ENCODE measurements at regions not wholly inside any gene's neighbourhood (a gene's known extent, or its start where the extent isn't known, plus 50 kb on each side); places are given as distances from the start of the nearest gene placed in this dataset.
"Not testable (repeated sequence)": the region's sequence is repeated elsewhere in the genome, so short reads cannot be mapped to it uniquely, and the experiment has no call there.

DNA sequence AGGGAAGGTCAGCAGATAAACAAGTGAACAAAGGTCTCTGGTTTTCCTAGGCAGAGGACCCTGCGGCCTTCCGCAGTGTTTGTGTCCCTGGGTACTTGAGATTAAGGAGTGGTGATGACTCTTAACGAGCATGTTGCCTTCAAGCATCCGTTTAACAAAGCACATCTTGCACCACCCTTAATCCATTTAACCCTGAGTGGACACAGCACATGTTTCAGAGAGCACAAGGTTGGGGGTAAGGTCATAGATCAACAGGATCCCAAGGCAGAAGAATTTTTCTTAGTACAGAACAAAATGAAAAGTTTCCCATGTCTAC lies 966.4 kb upstream of the DEFB115 start:
- H3K4me1 ChIP-seq (ENCODE audit: control insufficient read depth in 2 of 2, insufficient read depth in 2 of 2, low read length in 1 of 2); H3K9me3 ChIP-seq (ENCODE audit: control insufficient read depth in 2 of 2, insufficient read depth in 1 of 2, low read depth in 1 of 2, low read length in 1 of 2); H3K27me3 ChIP-seq (ENCODE audit: control insufficient read depth in 1 of 2, insufficient read depth in 2 of 2, low read length in 2 of 2); H3K4me3 ChIP-seq (ENCODE audit: low read depth in 1 of 2, low read length in 2 of 2); H3K36me3 ChIP-seq (ENCODE audit: control insufficient read depth in 2 of 2, insufficient read depth in 2 of 2, low read length in 1 of 2); H3K27ac ChIP-seq (ENCODE audit: low read depth in 2 of 2, low read length in 1 of 2): not testable (repeated sequence)
- 19 to 34% methylated on average over 2 of the region's 4 CpGs for WGBS, 2 donors

DNA sequence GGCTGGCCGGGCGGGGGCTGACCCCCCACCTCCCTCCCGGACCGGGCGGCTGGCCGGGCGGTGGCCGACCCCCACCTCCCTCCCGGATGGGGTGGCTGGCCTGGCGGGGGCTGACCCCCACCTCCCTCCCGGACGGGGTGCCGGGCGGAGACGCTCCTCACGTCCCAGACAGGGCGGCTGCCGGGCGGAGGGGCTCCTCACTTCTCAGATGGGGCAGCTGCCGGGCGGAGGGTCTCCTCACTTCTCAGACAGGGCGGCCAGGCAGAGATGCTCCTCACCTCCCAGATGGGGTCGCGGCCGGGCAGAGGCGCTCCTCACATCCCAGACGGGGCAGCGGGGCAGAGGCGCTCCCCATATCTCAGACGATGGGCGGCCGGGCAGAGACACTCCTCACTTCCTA lies 965.8 kb upstream of the DEFB115 start:
- H3K27me3 ChIP-seq (ENCODE audit: control insufficient read depth in 1 of 2, insufficient read depth in 2 of 2, low read length in 2 of 2); H3K4me3 ChIP-seq (ENCODE audit: low read depth in 1 of 2, low read length in 2 of 2); H3K4me1 ChIP-seq (ENCODE audit: control insufficient read depth in 2 of 2, insufficient read depth in 2 of 2, low read length in 1 of 2); H3K36me3 ChIP-seq (ENCODE audit: control insufficient read depth in 2 of 2, insufficient read depth in 2 of 2, low read length in 1 of 2); H3K9me3 ChIP-seq (ENCODE audit: control insufficient read depth in 2 of 2, insufficient read depth in 1 of 2, low read depth in 1 of 2, low read length in 1 of 2); H3K27ac ChIP-seq (ENCODE audit: low read depth in 2 of 2, low read length in 1 of 2): not testable (repeated sequence)
- 95 to 97% methylated on average over 19 to 32 of the region's 32 CpGs for WGBS, 2 donors

DNA sequence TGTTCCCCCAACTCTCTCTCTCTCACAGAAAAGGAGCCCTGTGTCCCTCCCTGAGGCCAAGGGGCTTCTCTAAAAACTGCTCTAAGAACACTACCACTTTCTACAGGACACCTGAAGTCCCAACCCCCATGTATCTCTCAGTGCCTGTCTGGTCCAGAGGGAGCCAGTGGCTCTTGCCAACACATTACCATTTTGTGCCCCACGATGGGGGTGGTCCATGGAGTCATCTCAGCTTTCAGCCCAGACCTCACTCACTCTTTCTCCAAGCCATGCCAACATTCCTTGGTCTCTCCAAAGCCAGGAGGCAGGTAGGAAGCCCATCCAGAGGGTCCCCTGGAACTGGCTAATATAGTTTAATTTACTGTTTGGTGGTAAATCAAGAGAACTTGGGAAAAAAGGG lies 962.1 kb upstream of the DEFB115 start:
- H3K4me3 ChIP-seq (ENCODE audit: low read depth in 1 of 2, low read length in 2 of 2); H3K27ac ChIP-seq (ENCODE audit: low read depth in 2 of 2, low read length in 1 of 2); H3K27me3 ChIP-seq (ENCODE audit: control insufficient read depth in 1 of 2, insufficient read depth in 2 of 2, low read length in 2 of 2); H3K9me3 ChIP-seq (ENCODE audit: control insufficient read depth in 2 of 2, insufficient read depth in 1 of 2, low read depth in 1 of 2, low read length in 1 of 2); H3K4me1 ChIP-seq (ENCODE audit: control insufficient read depth in 2 of 2, insufficient read depth in 2 of 2, low read length in 1 of 2); H3K36me3 ChIP-seq (ENCODE audit: control insufficient read depth in 2 of 2, insufficient read depth in 2 of 2, low read length in 1 of 2): not testable (repeated sequence)
- WGBS, 2 donors: 39 to 47% methylated on average over 1 of the region's 1 CpG

DNA sequence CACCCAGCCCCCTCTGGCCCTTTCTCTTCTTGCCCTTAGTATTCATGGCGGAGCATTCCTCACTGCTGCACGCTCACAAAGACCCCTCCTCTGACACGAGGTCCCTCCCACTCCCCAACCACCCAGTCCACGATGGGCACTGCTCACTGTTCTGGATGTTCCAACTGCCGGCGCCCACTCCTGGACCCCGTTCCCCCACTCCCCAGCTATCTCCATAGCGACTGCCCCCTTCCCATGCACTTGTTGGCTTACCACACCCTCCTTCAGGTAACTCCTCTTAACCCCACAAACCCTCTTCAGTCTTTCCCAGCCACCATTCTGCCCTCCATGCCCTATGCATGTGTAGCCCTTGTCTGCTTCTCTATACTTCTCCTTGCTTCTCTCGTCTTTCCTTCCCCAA lies 961.5 kb upstream of the DEFB115 start:
- 84 to 87% methylated on average over 5 of the region's 9 CpGs for WGBS, 2 donors

DNA sequence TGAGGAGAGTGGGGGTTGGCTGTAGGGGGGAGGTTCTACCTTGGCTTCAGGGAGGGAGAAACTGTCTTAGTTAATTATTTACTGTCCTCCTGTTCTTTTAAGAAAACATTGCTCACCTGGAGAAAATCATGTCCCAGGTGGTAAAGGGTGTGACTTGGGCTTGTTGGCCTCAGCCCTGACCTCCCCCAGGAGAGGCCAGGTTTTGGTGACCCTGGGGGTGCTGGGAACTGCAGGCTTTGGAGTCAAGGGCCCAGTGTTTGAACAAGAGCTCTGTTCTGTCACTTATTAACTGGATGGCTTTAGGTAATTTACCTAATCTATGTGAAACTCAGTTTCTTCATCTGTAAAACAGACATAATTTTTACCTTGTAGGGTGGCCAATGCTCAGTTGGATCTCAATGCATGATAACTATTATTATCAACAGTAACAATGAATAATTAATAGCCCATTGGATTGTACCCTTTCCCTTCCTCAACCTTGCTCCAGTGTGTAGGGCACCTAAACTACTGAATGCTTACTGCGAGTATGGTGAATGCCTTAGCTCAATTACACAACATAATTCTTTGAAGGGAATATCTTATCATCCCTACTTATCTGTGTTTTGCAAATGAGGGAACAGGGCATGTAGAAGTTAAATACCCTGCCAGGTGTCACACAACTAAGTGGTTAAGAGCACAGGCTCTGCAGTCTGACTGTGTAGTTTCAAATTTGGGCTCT lies 959.4 kb upstream of the DEFB115 start:
- WGBS, 2 donors: 95 to 96% methylated on average over 1 of the region's 1 CpG
- not testable (repeated sequence) for H3K27me3 ChIP-seq (ENCODE audit: control insufficient read depth in 1 of 2, insufficient read depth in 2 of 2, low read length in 2 of 2); H3K36me3 ChIP-seq (ENCODE audit: control insufficient read depth in 2 of 2, insufficient read depth in 2 of 2, low read length in 1 of 2); H3K4me1 ChIP-seq (ENCODE audit: control insufficient read depth in 2 of 2, insufficient read depth in 2 of 2, low read length in 1 of 2); H3K4me3 ChIP-seq (ENCODE audit: low read depth in 1 of 2, low read length in 2 of 2); H3K9me3 ChIP-seq (ENCODE audit: control insufficient read depth in 2 of 2, insufficient read depth in 1 of 2, low read depth in 1 of 2, low read length in 1 of 2); H3K27ac ChIP-seq (ENCODE audit: low read depth in 2 of 2, low read length in 1 of 2)

More for the DNA sequence above, 961.5 kb upstream of the DEFB115 start:
- not testable (repeated sequence) for H3K27me3 ChIP-seq (ENCODE audit: control insufficient read depth in 1 of 2, insufficient read depth in 2 of 2, low read length in 2 of 2); H3K4me1 ChIP-seq (ENCODE audit: control insufficient read depth in 2 of 2, insufficient read depth in 2 of 2, low read length in 1 of 2); H3K9me3 ChIP-seq (ENCODE audit: control insufficient read depth in 2 of 2, insufficient read depth in 1 of 2, low read depth in 1 of 2, low read length in 1 of 2); H3K27ac ChIP-seq (ENCODE audit: low read depth in 2 of 2, low read length in 1 of 2); H3K36me3 ChIP-seq (ENCODE audit: control insufficient read depth in 2 of 2, insufficient read depth in 2 of 2, low read length in 1 of 2); H3K4me3 ChIP-seq (ENCODE audit: low read depth in 1 of 2, low read length in 2 of 2)

DNA sequence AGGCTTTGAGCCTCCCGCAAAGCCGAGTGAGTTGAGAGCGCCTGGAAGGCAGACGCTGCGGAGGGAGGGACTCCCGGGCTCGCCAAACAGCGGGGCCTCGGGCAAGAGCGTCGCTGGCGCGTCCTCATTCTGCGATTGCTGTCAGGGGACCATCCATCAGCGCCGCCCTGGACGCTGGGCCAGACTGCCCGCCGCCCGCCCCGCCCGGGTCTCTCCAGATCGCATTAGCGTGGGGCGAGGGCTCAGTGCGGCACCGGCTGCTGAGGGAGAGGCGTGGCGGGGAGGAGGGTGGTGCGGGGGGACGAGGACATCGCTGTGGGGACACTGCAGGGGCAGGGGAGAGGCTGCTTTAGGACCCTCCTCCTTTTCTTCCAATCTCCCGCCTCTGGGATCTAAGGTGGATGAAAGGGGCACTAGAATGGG lies 957.2 kb upstream of the DEFB115 start:
- H3K9me3 ChIP-seq (ENCODE audit: control insufficient read depth in 2 of 2, insufficient read depth in 1 of 2, low read depth in 1 of 2, low read length in 1 of 2); H3K27me3 ChIP-seq (ENCODE audit: control insufficient read depth in 1 of 2, insufficient read depth in 2 of 2, low read length in 2 of 2); H3K27ac ChIP-seq (ENCODE audit: low read depth in 2 of 2, low read length in 1 of 2); H3K4me3 ChIP-seq (ENCODE audit: low read depth in 1 of 2, low read length in 2 of 2); H3K36me3 ChIP-seq (ENCODE audit: control insufficient read depth in 2 of 2, insufficient read depth in 2 of 2, low read length in 1 of 2); H3K4me1 ChIP-seq (ENCODE audit: control insufficient read depth in 2 of 2, insufficient read depth in 2 of 2, low read length in 1 of 2): not testable (repeated sequence)
- WGBS, 2 donors: 7 to 20% methylated on average over 33 of the region's 33 CpGs

DNA sequence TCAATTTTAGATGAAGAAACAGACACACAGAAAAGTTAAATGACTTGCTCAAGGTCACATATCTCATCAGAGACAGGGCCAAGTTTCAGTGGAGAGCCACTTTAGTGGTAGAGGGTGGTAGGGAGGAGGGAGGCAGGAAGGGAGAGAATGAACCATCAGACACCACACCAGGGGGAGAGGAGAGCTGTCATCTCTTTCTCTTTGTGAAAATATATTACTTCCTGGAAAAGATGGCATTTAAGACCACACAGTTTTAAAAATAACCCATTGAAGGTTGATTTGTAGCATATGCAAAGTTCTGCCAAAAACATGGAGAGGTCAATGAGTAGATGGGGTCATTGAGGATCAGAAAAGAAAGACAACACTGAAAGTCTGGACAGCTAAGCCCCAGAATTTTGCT lies 954.7 kb upstream of the DEFB115 start:
- not testable (repeated sequence) for H3K27me3 ChIP-seq (ENCODE audit: control insufficient read depth in 1 of 2, insufficient read depth in 2 of 2, low read length in 2 of 2); H3K36me3 ChIP-seq (ENCODE audit: control insufficient read depth in 2 of 2, insufficient read depth in 2 of 2, low read length in 1 of 2); H3K4me3 ChIP-seq (ENCODE audit: low read depth in 1 of 2, low read length in 2 of 2); H3K27ac ChIP-seq (ENCODE audit: low read depth in 2 of 2, low read length in 1 of 2); H3K9me3 ChIP-seq (ENCODE audit: control insufficient read depth in 2 of 2, insufficient read depth in 1 of 2, low read depth in 1 of 2, low read length in 1 of 2); H3K4me1 ChIP-seq (ENCODE audit: control insufficient read depth in 2 of 2, insufficient read depth in 2 of 2, low read length in 1 of 2)

DNA sequence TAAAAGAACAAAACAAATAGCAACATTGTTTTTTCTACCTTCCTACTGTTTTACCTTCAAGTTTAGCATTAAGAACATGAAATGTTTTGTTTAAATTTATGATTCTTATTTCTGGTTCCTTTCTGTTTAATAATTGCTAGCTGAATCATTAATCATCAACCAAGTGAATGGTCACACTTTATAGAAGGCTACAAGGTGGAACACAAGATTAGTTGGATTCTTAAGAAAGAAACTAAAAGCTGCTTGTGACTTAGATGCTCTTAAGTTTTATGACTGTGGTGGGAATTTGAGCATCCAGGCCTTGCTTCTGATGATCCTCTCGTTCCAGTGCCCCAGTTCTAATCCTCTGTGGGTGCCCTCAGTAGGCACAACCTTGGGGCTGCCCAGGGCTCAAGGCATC lies 947.5 kb upstream of the DEFB115 start:
- not testable (repeated sequence) for H3K27ac ChIP-seq (ENCODE audit: low read depth in 2 of 2, low read length in 1 of 2); H3K4me3 ChIP-seq (ENCODE audit: low read depth in 1 of 2, low read length in 2 of 2); H3K27me3 ChIP-seq (ENCODE audit: control insufficient read depth in 1 of 2, insufficient read depth in 2 of 2, low read length in 2 of 2); H3K4me1 ChIP-seq (ENCODE audit: control insufficient read depth in 2 of 2, insufficient read depth in 2 of 2, low read length in 1 of 2); H3K36me3 ChIP-seq (ENCODE audit: control insufficient read depth in 2 of 2, insufficient read depth in 2 of 2, low read length in 1 of 2); H3K9me3 ChIP-seq (ENCODE audit: control insufficient read depth in 2 of 2, insufficient read depth in 1 of 2, low read depth in 1 of 2, low read length in 1 of 2)
- WGBS, 2 donors: 40 to 48% methylated on average over 1 of the region's 1 CpG

DNA sequence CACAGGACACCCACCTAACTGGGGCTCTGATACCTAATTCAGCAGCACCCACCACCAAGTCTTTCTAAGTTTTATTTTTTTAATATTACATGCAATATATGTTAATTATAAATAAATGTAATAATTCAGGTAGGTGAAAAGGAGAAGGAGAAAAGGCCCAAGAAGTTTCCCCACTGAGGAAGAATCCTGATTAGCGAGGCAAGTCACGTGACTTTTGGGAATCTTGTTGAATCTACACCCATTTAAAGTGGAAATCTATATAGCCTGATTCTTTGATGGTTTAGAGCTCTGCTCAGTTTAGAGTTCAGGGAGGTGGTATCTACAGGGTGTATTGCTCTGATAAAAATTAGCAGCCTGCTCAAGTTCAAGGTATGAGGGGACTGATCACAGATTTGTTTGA lies 947.1 kb upstream of the DEFB115 start:
- H3K27ac ChIP-seq (ENCODE audit: low read depth in 2 of 2, low read length in 1 of 2); H3K36me3 ChIP-seq (ENCODE audit: control insufficient read depth in 2 of 2, insufficient read depth in 2 of 2, low read length in 1 of 2); H3K4me3 ChIP-seq (ENCODE audit: low read depth in 1 of 2, low read length in 2 of 2); H3K4me1 ChIP-seq (ENCODE audit: control insufficient read depth in 2 of 2, insufficient read depth in 2 of 2, low read length in 1 of 2); H3K27me3 ChIP-seq (ENCODE audit: control insufficient read depth in 1 of 2, insufficient read depth in 2 of 2, low read length in 2 of 2); H3K9me3 ChIP-seq (ENCODE audit: control insufficient read depth in 2 of 2, insufficient read depth in 1 of 2, low read depth in 1 of 2, low read length in 1 of 2): not testable (repeated sequence)
- 85 to 88% methylated on average over 2 of the region's 2 CpGs for WGBS, 2 donors

DNA sequence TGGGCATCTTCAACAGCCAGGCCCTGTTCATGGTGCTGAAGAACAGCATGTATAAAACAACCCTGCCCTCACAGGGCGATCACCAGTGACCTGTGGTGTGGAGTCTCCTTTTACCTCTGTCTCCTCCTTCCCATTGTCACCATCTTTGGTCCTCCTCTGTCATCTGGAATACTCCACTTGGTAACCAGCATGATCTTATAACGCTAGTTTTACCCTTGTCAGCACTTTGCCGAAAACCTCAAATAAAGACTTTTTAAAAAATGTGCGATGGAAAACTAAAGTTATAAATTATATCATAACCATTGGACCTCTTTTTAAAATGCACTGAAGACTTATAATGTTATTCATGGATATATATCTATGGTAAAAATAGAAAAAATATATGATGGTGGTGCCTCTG lies 945.2 kb upstream of the DEFB115 start:
- not testable (repeated sequence) for H3K27ac ChIP-seq (ENCODE audit: low read depth in 2 of 2, low read length in 1 of 2); H3K9me3 ChIP-seq (ENCODE audit: control insufficient read depth in 2 of 2, insufficient read depth in 1 of 2, low read depth in 1 of 2, low read length in 1 of 2); H3K4me1 ChIP-seq (ENCODE audit: control insufficient read depth in 2 of 2, insufficient read depth in 2 of 2, low read length in 1 of 2); H3K4me3 ChIP-seq (ENCODE audit: low read depth in 1 of 2, low read length in 2 of 2); H3K36me3 ChIP-seq (ENCODE audit: control insufficient read depth in 2 of 2, insufficient read depth in 2 of 2, low read length in 1 of 2); H3K27me3 ChIP-seq (ENCODE audit: control insufficient read depth in 1 of 2, insufficient read depth in 2 of 2, low read length in 2 of 2)
- 82 to 94% methylated on average over 3 to 4 of the region's 4 CpGs for WGBS, 2 donors
